ENCODE measurements at regions not wholly inside any gene's neighbourhood (a gene's known extent, or its start where the extent isn't known, plus 50 kb on each side); places are given as distances from the start of the nearest gene placed in this dataset.
"Not testable (repeated sequence)": the region's sequence is repeated elsewhere in the genome, so short reads cannot be mapped to it uniquely, and the experiment has no call there.

DNA sequence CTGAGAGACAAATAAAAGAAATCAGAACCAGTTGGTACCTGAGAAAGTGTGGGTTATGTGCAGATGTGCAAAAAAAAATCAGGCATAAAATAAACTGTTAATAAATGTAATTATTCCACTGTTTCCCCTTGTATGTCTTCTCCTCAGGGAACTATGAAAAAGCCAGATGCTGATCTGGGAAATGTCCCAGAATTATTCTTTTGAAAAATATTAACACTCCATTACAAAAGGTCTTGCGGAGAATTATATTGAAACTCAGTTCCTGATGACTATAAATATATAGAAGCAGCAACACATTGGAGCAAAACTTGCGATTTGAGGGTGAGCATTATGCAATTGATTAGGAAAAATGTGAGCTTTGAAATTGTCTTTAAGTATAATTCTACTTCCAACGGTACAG, 433.3 kb upstream of the KLF12 start:
- Histone ChIP-seq H3K27ac (no peak overlapping the region), H3K4me3 (no peak overlapping the region)

GRCh38 chr13:74562381-74562780, 428.2 kb upstream of the KLF12 start:
- H3K4me3 ChIP-seq: no peak overlapping the region
- no peak overlapping the region for H3K27ac ChIP-seq

DNA sequence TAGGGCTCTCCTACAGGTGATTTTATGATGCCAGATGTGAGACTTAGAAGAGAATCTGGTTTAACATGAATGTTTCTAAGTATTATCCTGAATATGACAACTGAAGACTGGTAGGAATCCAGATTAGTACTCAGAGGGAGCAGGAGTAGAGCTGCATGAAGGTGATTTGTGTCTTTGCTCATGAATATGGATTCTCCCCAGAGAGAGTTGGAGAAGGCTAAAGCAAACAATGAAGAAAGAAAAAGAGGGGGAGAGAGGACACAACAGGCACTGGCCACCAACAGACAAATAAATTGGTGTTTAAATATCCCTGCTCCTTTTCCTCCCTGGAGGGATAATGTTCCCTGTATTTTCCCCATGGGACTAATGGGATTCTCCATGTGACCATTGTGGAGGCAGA, 427.0 kb upstream of the KLF12 start:
- Histone ChIP-seq H3K4me3 (no peak overlapping the region), H3K27ac (no peak overlapping the region)

DNA sequence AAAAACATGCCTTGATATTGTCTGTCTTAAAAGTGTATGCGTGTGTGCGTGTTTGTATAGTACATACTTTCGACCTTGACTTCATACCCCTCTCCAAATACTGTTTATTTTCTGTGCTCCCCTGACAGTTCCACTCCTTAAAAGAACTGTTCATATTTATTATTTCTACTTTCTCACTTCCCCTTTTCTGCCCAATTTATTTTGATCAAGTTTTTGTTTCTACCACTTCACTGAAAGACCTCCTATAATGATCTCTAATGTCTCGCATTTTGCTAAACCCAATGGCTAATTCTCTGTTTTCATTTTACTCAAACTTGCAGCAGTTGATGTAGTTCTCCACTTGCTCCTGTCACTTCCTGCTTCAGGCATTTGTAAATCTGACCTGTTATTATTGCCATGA, 426.1 kb upstream of the KLF12 start:
- H3K27ac ChIP-seq: no peak overlapping the region
- H3K4me3 ChIP-seq: no peak overlapping the region

DNA sequence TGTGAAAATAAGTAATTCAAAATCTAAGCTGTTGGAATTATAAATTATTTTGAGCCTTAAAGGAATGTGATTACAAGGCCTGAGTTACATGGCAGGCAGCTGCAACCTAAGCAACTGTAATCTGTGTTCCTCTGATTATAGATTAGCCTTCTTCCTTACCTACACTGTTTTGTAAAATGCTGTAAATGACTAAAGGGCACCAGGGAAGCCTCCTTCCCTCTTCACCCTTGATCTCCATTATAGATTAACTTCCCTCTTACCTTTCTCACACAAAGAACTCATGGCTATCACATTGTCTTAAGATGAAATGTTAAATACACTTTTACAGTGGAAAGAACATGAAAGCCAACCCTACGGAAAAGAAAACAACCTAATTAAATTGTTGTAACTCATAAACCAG, 423.7 kb upstream of the KLF12 start:
- Histone ChIP-seq H3K27ac (no peak overlapping the region), H3K4me3 (no peak overlapping the region)

DNA sequence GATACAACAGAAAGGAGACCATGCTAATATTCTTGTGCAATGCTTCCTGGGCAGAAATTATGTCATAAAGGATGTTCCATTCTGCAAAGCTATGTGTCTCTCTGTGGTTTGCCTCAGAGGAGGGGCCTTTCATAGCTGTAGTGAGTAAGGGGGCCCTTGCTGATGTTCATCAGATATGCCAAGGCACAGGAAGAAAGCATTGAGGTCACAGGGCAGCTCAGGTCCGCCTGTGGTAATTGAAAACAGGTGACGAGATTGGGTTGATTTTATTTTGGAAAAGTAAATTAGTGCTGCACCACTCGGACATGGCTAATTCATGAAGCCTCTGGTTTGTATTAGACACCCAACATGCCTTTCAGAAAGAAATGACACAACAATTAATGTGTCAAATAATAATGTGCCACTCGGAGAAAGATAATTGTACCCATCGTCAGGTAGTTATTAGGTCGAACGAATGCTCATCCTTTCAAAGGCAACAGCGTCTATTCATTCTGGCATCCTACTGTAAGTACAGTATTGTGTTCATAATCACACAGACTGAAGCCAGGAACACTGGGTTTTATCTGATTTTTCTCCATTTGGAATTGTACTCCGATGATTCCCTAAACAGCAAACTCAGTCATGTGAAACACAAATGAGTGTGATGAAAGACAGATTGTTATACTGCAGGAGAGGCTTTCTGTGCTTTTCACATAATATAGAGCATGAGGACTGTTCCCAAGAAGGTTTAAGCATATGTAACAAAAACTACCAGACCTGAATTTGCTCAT, 421.6 kb upstream of the KLF12 start:
- Histone ChIP-seq H3K27ac (no peak overlapping the region), H3K4me3 (no peak overlapping the region)

- no peak overlapping the region for H3K4me3 ChIP-seq
- no peak overlapping the region for H3K27ac ChIP-seq
Measured at GRCh38 chr13:74555276-74555625, 421.0 kb upstream of the KLF12 start.

DNA sequence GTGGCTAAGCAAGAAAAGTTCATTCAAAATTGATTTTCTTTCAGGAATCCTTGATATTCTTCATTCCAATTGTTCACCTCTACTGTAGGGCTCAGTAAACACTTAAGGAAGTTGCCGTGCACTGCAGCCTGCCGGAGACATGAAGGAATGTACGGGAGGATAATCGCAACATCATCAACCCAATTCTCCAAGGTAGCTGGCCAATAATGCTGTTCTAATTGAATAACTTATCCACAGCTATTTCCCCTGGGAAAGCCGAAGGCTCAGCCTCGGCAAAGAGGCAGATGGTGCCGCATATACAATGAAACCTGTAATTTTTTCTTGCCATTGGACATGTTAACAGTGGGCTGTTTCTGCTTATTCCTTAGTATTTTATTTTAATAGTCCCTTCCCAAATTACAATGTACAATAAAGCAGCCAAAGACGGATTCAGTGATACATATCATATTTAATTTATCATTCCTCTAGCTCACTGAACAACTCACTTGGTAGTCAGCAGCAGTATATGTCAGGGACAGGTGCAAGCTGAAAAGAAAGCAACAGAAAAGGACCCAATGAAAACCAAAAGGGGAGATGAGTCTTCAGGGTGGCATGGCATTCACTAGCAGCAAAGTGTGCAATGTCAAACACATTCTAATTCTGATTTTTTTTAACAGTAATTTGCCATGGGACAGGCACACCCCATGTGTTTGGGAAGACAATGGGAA, 420.5 kb upstream of the KLF12 start:
- Histone ChIP-seq H3K4me3 (no peak overlapping the region), H3K27ac (no peak overlapping the region)

DNA sequence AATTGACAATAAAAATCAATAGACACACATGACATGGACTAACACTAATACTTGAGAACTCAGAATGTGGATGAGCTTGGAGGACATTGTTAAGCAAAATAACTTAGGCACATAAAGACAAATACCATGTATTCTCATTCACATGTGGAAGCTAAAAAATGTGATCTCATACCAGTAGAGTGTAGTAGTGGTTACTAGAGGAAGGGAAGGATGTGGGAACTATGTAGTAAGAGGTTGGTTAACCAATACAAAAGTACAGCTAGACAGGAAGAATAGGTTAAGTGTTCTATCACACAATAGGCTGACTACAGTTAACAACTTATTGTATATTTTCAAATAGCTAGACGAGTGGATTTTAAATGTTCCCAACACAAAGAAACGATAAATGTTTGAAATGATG, 415.8 kb upstream of the KLF12 start:
- Histone ChIP-seq H3K27ac (no peak overlapping the region), H3K4me3 (no peak overlapping the region)

DNA sequence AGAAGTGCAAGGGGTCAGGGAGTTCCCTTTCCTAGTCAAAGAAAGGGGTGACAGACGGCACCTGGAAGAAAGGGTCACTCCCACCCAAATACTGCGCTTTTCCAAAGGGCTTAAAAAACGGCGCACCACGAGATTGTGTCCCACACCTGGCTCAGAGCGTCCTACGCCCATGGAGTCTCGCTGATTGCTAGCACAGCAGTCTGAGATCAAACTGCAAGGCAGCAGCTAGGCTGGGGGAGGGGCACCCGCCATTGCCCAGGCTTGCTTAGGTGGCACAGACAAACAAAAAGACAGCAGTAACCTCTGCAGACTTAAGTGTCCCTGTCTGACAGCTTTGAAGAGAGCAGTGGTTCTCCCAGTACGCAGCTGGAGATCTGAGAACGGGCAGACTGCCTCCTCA, 402.4 kb upstream of the KLF12 start:
- H3K4me3 ChIP-seq, H3K27ac ChIP-seq: not testable (repeated sequence)

- H3K27ac ChIP-seq: no peak overlapping the region
- H3K4me3 ChIP-seq: no peak overlapping the region
Measured at GRCh38 chr13:74533226-74533625, 399.0 kb upstream of the KLF12 start.

GRCh38 chr13:74530011-74530410, 395.8 kb upstream of the KLF12 start:
- no peak overlapping the region for H3K27ac ChIP-seq
- no peak overlapping the region for H3K4me3 ChIP-seq

GRCh38 chr13:74528734-74529513, 394.7 kb upstream of the KLF12 start:
- no peak overlapping the region for H3K4me3 ChIP-seq
- H3K27ac ChIP-seq: no peak overlapping the region

- Histone ChIP-seq H3K27ac (no peak overlapping the region), H3K4me3 (no peak overlapping the region)
Measured at GRCh38 chr13:74523057-74523456, 388.9 kb upstream of the KLF12 start.

- Histone ChIP-seq H3K27ac (no peak overlapping the region), H3K4me3 (no peak overlapping the region)
Measured at GRCh38 chr13:74511523-74511922, 377.3 kb upstream of the KLF12 start.

DNA sequence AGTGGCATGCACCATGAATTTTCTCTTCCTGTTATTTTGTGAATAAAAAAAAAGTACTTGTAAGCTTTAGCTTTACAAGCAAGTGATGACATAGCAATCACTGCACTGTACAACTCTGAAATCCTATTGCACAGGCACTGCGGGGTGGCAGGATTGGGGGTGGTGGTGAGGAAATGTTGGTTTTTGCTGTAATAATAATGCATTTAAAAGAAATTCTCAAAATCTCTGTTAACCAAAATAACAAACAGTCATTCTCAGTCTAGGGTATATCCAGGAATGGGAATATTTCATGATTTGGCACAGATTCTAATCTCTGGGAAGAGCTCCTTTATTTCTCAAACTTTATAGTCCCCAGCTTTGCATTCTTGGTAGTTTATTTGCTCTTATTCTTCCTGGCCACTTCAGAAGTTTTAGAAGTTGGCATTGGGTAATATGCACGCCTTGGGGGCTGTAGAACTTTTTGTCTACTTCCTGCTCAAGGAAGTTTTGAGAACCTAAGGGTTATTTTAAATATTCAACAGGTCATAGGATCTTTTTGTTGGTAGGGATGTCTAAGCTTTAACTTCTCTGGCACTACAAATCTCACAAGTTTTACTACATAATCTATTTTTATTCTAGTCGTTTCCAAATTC, 353.0 kb upstream of the KLF12 start:
- H3K4me3 ChIP-seq: no peak overlapping the region
- H3K27ac ChIP-seq: no peak overlapping the region

DNA sequence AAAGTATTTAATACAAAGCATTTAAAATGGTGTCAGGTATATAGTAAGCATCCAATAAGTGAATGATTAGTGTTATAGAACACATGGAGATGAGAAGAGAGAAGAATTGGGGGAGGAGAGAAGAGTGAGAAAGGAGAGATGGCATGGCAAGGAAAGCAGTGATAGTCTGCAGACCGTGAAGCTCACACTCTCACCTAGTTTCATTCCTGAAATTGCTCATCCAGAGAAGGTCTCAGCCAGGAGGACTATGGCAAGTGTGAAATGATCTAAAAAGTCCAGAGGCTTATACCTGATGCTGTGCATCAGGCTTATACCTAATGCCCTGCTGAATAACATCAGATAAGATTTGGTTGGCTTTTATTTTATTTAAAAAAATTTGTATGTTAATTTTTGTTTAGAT, 351.6 kb upstream of the KLF12 start:
- Histone ChIP-seq H3K27ac (no peak overlapping the region), H3K4me3 (no peak overlapping the region)

GRCh38 chr13:74479124-74479523, 344.9 kb upstream of the KLF12 start:
- H3K4me3 ChIP-seq: no peak overlapping the region
- no peak overlapping the region for H3K27ac ChIP-seq

- Histone ChIP-seq H3K27ac (no peak overlapping the region), H3K4me3 (no peak overlapping the region)
Measured at GRCh38 chr13:74476788-74477187, 342.6 kb upstream of the KLF12 start.

DNA sequence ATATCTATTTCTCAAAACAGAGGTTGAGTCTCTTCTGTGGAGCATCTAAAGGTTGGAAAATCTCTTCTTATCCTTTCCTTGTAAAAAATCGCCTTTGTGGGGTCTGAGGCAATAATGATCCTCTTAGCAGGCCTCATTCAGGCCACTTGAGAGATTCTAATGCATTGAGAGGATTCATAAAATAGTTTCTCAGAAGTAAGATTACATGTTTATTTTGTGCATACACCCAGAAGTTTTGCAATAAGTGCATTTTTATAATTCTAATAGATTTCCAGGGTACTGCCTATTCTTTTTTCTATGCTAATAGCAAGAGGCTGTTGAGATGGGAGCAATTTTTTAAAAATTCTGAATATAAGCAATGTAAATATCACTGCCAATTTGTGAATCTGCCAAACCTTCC, 342.2 kb upstream of the KLF12 start:
- no peak overlapping the region for H3K4me3 ChIP-seq

GRCh38 chr13:74466864-74467263, 332.7 kb upstream of the KLF12 start:
- no peak overlapping the region for H3K27ac ChIP-seq
- H3K4me3 ChIP-seq: no peak overlapping the region

More for the DNA sequence above, 342.2 kb upstream of the KLF12 start:
- H3K27ac ChIP-seq: no peak overlapping the region

All from skin epidermis (tissue), 12 donors.